ENCODE measurements at regions not wholly inside any gene's neighbourhood (a gene's known extent, or its start where the extent isn't known, plus 50 kb on each side); places are given as distances from the start of the nearest gene placed in this dataset.
A peak's percentile ranks its signal among the peaks of the same experiment; 100 is the strongest.
"Not testable (repeated sequence)": the region's sequence is repeated elsewhere in the genome, so short reads cannot be mapped to it uniquely, and the experiment has no call there.

DNA sequence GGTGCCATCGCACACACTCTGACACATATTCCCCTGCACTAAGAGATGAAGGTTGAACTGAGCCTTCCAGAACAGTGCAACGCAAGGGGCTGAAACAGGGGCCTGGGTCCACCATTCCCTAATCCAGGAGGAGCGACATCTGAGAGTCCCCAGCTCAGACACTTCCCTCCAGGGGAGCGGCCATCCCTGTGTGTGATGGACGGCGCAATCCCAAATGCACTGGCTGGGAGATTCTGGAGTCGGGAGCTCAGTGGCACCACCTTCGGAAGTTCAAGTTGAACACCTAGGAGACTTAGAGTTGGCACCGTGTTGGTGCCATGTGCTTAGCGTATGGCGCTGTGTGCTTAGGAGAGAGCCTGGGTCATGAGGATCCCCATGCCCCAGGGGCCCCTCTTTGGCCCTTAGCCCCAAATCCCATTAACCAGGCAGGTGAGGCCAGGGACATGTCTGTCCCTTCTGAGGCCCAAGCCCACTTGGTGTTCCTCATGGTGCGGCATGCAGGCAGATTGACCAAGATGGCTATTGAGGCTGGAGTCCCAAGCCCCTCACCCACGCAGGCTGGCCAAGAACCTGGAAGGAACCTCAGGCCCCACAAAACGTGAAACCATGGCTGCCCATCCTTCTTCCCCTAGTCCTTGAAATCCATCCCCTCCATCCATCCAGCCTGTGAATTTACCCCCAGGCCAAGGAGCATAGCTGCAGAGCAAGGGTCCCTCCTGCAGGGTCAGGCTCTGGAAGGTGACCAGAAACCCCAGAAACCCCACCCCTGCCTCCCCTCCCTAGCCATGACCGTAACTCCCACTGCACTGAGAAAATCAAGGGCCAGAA lies 114.1 kb upstream of the OTOS start:
- no peak for DNase-seq (ENCODE audit: low spot score)

DNA sequence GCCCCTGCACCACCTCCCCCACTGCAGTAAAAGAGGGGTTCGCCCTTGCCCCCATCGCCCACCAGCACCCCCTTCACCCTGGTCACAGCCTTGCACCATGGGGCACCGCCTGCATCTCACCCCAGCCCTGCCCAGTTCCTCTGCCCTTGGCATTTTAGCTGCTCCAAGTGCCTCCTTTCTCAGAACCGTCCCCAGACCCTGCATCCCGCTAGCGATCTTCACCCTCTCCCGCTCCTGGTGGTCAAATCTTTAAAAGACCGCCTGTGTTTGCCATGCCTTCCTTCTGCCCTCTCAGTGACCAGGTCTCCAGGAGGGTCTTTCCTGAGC lies 114.7 kb upstream of the OTOS start:
- no peak for DNase-seq (ENCODE audit: low spot score)

DNA sequence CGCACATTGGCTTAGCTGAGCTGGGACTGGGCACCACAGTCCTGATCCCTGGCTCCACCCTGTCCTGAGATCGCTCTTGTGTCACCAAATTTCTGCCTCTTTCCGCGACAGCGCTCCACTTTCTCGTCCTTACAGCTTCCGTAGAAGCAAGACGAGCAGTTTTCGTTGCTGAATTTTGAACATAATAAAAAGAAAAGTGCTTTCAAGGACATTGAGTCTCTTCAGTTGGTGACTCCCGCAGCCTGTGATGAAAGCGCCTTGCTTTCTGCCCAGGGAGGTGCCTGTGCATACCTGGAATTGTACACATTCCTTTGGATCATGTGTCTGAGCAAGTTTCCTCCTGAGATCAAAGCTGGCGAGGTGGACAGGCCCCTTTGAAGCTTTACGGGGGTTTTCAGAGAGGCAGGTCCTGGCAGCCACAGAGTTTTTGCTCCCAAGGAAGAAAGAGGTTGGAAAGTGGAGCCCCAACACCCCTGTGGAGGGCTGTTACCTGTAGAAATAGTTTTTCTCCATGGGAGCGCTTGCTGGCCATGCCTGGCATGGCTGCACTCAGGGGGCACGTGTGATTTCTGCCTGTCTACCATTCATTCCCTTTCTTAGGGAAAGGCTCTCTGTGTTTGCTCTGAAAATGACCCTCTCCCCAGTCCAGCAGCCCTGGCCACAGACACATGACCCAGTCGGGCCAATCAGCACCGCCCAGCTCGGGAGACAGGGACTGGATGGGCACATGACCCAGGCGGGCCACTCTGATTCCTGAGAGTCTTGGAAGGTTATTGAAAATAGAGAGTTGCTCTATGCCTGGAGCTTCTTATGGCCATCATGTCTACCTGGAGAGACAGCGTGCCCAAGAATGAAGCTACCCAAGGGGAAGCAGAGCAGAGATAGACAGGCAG lies 115.6 kb upstream of the OTOS start:
- peak; percentile 76 for DNase-seq (ENCODE audit: low spot score)

DNA sequence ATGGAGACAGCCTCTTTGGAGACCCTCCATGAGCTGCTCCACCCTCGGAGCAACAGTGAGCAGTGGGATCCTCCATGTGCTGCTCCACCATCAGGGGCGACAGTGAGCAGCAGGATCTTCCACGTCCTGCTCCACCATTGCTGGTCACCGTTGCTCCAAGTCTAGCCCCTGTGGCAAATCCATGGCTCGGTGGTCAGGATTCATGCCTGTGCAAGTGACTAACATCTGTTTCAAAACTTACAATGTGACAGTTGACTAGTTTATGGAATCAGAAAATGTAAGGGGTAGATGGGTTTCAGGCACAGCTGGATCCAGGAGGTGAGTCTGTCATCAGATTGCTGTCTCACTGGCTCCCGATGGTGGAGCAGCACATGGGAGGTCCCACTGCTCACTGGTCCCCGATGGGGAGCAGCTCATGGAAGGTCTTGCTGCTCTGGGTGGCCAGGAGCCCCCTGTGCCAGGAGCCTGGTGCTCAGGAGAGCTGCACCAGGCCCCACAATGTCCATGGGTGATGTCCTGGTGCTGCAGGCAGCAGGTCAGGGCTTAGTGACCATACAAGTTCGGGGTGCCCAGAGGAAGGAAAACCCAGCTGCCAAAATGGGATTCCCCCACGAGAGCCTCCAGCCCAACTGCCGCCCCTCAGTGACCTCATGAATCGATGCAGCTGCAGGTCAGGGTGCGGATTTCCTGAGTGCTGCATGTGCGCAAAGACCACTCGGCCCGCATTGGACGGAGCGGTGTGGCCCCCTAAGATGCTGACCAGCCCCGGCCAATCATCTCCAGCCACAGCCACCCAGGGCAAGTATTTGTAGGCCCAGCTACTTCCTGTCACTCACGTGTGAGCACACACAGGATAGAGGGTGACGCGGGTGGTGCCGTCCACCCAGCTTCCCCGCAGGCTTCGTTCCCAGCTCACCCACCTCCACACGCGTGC lies 116.5 kb upstream of the OTOS start:
- DNase-seq (ENCODE audit: low spot score): no peak

DNA sequence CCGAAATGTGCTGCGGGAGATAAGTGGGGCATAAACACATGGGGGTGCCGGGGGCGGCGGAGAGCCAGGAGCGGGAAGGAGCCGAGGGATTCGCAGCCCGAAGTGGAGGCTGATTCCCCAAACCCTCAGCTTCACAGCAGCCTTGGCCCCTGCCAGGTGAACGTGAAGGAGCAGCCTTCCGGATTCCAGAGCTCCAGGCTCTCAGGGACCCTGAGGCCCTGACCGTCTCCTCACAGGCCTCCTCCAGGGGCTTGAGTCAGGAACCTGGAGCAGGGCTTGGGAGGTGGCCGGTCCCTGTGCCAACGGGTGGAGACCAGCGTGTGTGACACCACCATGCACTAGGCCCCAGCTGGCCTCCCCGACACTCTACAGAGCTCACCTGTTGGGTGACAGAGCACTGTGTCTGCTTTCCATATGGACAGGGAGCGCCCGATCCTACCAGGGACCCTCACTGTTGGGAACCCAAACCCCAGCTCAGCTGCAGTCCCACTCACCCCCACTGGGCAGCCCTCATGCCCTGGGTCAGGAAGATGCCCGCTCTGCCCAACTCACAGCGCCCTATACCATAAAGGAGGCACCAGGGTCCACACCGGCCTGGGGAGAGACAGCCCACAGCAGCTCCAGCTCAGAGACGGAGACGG lies 117.6 kb upstream of the OTOS start:
- no peak for DNase-seq (ENCODE audit: low spot score)

DNA sequence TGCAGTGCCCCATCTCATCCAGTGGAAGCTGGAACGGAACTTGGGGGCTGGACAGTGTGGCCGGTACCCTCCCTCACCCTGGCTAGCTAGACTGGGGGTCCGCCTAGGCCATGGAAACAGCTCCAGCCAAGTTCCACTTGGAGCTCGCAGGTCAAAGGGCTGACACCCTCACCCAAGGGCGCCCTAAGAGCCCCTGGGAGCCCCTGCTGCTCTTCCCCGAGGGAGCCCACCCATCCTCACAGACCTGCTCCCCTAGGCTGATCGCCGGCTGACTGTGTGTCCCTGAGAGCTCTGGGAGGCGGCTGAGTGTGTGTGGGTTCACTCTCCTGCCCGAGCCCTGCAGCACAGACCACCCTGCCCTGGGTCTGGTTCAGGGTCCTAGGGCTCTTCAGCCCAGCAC lies 118.2 kb upstream of the OTOS start:
- DNase-seq (ENCODE audit: low spot score): no peak

DNA sequence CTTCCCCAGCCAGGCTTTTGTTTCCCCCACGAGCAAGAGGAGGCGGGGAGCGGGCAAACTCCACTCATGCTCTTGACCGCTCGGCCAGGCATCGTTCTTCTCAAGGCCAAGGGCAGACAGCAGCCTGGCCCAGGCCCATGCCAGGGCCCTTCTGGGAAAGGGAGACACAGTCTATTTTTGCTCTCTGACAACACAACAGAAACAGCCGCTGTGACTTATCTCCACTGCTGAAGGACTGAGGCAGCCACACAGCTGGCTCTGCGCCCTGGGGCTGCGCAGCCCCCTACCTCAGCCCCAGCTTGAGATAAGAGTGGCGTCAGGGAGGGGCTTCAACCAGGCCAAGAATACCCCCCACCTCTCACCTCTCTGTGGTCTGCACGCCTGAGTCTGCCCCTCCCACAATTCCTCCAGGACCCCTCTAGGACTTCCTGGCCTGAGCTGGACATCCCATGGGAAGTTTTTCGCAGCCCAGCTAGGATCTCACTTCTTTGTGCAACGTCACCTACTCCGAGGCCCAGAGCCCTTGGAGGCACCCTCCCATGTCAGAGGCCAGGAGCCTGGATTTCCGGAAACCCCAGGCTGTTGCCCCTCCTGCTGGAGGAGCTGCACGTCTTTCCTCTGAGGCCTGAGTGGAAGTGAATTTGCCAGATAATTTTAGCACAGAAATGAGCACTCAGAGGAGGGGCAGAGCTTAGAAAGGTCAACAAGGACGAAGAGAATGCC lies 118.9 kb upstream of the OTOS start:
- no peak for DNase-seq (ENCODE audit: low spot score)

DNA sequence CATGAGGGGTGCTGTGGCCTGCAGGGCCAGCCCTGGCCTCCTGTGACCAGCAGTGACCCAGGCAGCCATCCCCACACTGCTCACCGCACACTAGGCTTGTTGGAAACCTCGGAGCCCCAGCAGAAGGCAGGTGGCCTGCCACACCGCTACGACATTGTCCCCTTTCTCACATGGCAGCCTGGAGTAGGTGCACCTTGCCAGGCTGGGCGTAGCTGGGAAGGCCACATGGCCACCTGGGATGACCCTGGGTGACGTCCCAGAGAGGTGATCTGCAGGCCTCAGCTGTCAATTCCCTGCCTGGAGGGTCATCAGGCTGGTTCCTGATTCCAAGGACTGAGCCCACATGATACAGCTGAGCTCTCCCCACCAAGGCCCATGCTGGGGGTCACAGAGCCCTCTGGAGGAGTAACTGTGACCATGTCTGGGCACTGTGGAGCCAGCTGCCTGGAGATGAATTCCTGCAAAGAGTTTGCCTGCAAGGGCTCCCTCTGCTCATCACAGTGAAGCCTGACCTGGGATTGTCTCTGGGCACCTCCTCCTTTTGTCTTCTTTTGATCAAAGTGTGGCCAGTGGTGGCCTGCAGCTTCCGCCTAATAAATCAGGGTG lies 119.6 kb upstream of the OTOS start:
- no peak for DNase-seq (ENCODE audit: low spot score)

DNA sequence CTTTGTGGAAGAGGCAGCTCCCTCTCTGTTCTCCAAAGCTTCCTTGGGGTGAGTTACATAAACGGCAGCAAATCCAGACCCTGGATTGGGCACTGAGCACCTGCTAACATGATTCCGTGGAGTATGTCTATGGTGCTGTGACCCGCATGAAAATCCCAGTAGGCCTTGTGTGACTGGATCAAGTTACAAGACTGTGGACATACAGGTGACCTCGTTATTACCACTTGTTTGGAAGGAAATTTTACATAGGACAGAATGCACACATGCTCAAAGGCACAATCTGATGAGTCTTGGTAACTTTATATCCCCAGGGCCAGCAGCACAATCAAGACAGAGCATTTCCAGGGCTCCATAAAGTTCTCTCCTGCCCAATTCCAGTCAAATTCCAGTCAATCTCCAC lies 120.2 kb upstream of the OTOS start:
- no peak for DNase-seq (ENCODE audit: low spot score)

DNA sequence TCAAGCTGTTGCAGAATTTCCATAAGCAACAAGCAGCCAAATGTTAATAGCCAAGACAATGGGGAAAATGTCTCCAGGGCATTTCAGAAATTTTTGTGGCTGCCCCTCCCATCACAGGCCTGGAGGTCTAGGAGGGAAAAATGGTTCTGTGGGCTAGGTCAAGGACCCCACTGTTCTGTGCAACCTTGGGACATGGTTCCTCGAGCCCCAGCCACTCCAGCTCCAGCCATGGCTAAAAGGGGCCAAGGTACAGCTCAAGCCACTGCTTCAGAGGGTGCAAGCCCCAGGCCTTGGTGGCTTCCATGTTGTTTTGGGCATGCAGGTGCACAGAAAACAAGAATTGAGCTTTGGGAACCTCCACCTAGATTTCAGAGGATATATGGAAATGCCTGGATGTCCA lies 122.1 kb upstream of the OTOS start:
- not testable (repeated sequence) for DNase-seq (ENCODE audit: low spot score)

DNA sequence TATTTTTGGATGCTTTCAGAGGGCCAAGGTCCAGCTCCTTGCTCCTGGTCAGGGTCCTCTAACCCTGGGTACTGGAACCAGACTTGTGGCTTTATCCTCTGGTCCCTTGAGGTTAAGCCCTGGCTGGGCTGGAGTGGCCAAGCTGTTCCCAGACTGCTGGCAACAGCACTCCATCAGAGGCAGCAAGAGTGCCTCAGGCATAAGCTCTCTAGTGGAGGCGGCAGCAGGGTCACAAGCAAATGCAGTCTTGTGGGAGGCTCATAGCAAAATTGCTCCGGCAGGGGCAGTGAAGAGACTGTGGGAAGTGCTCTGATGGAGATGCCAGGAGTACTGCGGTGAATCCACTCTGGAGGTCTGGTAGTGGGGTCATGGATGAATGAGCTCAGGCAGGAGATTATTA lies 128.9 kb upstream of the OTOS start:
- DNase-seq (ENCODE audit: low spot score): no peak

DNA sequence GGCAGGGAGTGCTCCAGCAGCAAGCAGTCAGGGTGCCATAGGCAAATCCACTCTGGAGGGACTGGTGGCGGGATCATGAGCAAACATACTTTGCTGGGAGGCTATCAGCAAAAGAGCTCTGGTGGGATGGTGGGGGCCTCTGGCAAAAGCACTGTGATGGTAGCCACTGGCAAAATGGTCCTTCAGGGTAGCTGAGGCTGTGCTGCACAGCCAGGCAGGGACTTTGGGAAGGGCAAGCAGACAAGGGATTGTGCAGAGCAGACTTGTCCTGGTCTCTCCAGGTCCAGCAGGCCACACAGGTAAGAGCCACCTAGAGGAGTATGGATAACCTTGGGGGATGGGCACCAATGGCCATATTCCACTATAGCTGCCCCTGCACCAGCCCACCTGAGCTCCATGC lies 129.4 kb upstream of the OTOS start:
- no peak for DNase-seq (ENCODE audit: low spot score)

DNA sequence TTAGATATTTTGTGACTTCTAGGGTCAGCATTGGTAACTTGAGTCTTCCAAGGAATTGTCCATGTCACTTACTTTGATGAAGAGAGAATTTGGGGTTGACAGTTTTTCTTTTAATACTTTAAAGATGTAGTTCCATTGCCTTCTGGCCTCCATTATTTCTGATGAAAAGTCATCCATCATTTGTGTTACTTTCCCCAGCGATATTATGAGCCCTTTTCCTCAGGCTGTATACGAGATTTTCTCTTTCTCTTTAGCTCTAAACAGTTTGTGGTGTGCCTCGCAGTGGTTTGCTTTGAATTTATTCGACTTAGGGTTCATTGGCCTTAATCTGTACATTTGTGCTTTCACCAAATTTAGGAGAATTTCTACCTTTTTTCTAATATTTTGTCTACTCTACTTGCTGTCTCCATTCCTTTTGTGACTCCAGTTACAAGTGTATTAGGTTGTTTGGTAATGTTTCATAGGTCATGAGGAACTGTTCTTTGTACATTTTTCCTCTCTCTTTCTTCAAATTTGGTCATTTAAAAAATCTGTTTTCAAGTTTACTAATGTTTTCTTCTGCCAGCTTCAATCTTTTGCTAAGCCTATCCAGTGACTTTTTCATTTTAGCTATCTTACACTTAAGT lies 131.4 kb upstream of the OTOS start:
- DNase-seq (ENCODE audit: low spot score): no peak

DNA sequence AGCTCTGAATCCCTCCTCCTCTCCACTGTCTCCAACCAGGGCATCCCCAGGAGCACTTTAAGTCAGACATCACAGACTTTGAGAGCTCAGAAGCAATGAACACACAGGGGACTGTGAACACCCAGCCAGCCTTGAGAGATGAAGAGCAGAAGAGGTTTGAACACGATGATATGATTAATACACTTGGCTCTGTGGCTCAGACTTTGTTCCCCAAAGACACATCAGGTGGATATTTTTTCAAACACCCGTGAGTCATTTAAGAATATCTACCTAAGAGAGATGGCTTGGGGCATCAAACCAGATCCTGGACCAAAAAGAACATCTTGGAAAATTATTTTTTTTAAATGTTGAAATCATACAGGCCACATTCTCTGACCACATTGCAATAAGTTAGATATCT lies 134.9 kb upstream of the OTOS start:
- no peak for DNase-seq (ENCODE audit: low spot score)

DNA sequence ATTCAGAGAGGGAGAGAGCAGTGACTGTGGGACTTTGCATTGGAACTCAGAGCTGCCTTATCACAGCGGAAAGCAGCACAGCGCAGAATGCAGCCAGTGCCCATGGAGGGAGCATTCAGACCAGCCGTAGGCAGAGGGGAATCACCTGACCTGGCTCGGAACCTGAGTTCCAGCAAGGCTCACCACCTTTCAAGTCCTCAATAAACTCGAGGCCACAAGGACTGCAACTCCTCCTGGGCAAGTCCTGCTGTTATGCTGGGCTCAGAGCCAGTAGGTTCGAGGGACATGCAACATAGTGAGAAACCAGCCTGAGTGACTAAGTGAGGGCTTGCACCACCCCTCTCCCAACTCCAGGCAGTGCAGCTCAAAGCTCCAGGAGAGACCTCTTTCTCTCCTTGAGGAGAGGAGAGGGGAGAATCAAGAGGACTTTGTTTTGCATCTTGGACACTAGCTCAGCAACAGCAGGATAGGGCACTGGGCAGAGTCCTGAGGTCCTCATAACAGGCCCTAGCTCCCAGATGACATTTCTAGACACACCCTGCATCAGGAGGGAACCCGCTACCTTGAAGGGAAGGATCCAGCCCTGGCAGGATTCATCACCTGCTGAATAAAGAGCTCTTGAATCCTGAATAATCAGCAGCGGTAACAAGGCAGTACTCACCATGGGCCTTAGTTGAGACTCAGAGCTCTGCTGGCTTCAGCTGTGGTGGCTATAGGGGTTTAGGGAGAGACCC lies 136.8 kb upstream of the OTOS start:
- DNase-seq (ENCODE audit: low spot score): no peak

DNA sequence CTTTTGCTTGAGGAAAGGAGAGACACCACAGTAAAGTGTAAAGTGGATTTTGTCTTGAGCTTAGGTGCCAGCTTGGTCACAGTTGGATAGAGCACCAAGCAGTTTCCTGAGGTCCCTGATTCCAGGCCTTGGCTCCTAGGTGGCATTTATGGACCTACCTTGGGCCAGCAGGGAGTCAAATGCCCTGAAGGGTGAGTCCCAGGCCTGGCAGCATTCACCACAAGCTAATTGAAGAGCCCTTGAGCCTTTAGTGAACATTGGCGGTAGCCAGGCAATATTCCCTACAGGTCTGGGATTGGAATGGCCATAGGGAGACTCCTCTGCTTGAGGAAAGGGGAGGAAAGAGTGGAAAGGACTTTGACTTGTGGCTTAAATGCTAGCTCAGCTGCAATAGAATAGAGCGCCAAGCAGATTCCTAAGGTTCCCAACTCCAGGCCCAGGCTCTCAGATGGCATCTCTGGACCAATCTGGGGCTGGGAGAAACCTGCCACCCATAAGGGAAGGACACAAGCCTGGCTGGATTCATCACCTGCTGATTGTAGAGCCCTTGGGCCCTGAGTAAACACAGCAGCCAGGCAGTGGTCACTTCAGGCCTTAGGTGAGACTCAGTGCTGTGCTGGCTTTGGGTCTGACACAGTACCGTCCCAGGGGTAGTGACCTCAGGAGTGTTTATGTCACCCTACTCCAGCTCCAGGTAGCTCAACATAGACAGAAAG lies 137.5 kb upstream of the OTOS start:
- DNase-seq (ENCODE audit: low spot score): no peak

DNA sequence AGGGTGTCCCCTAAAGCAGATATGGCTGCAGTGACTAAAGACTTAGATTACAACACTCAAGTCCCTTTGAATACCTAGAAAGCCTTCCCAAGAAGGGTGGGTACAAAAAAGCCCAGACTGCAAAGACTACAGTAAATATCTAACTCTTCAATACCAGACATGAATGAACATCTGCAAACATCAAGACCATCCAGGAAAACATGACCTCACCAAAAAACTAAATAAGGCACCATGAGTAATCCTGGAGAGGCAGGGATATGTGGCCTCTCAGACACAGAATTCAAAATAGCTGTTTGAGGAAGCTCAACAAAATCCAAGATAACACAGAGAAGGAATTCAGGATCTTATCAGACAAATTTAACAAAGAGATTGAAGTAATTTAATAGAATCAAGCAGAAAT lies 138.2 kb upstream of the OTOS start:
- DNase-seq (ENCODE audit: low spot score): no peak

DNA sequence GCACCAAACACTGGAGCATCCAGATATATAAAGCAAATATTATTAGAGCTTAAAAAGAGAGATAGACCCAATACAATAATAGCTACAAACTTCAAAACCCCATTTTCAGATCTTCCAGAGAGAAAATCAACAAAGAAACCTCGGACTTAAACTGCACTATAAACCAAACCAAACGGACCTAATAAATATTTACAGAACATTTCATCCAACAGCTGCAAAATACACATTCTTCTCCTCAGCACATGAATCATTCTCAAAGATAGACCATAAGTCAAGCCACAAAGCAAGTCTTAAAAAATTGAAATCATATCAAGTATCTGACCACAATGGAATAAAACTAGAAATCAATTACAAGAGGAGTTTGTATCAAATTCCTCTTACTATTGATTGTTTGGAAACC lies 140.2 kb upstream of the OTOS start:
- DNase-seq (ENCODE audit: low spot score): no peak

All from LoVo (cell line).